Transverse colon (tissue), 4 donors: ENCODE measurements at regions not wholly inside any gene's neighbourhood (a gene's known extent, or its start where the extent isn't known, plus 50 kb on each side); places are given as distances from the start of the nearest gene placed in this dataset.

ENCODE experiments used
- DNase-seq: peaks from one replicate; pipeline ENCODE4 v3.0.0-alpha.2; 2019
- H3K27ac ChIP-seq, 4 donors: fragments of 200-600 bp; sonication (generic); 2 replicates each; pipeline ENCODE4 v1.5.1; 2016 to 2018; ENCODE audit warnings: inconsistent platforms in 4 of 4
- H3K27me3 ChIP-seq: fragments of 200-600 bp; sonication (generic); 2 replicates; pipeline ENCODE4 v1.5.1; 2017; ENCODE audit warnings: inconsistent platforms
- H3K36me3 ChIP-seq, 4 donors: fragments of 200-600 bp; sonication (generic); 2 replicates each; pipeline ENCODE4 v1.5.1; 2017 to 2019; ENCODE audit warnings: inconsistent platforms in 4 of 4
- H3K4me1 ChIP-seq, 4 donors: fragments of 200-600 bp; sonication (generic); 2 replicates each; pipeline ENCODE4 v1.5.1; 2017 to 2020; ENCODE audit warnings: inconsistent platforms in 4 of 4
- H3K4me3 ChIP-seq, 4 donors: fragments of 200-600 bp; sonication (generic); 1 replicate in 1 of 4; 2 replicates in 3 of 4; pipeline versions ENCODE4 v1.5.1 to v1.6.1; 2017 to 2019; ENCODE audit warnings: inconsistent platforms in 4 of 4
- H3K9me3 ChIP-seq, 2 donors: fragments of 200-600 bp; sonication (generic); 2 replicates each; pipeline ENCODE4 v1.5.1; 2017 to 2019; ENCODE audit warnings: inconsistent platforms in 2 of 2
- EP300 ChIP-seq: sonication (generic); formaldehyde crosslinking; IDR thresholded peaks from one replicate; pipeline ENCODE4 v1.6.1; 2017; ENCODE audit warnings: antibody characterized with exemption, low read depth
- POLR2A ChIP-seq: fragments of 450-650 bp; IDR thresholded peaks from one replicate; pipeline ENCODE4 v1.6.1; 2016; ENCODE audit warnings: antibody characterized with exemption, mild to moderate bottlenecking, moderate library complexity
- POLR2AphosphoS5 ChIP-seq, 3 donors: sonication (generic); formaldehyde crosslinking; IDR thresholded peaks; one replicate each; pipeline ENCODE4 v1.6.1; 2016; ENCODE audit warnings: antibody characterized with exemption in 3 of 3
- WGBS, 2 donors: methylation state at CpG; one replicate each; pipeline ENCODE4 v1.1.5; 2018; ENCODE audit warnings: low coverage in 1 of 2; 5-methylcytosine and 5-hydroxymethylcytosine counted together
- in situ Hi-C, 4 donors: fragments of 200-750 bp; cut with MboI; loops; one replicate each; pipeline versions ENCODE4 v1.15.0 to v1.15.1; 2017; ENCODE audit warnings: low sequenced_read_pairs in 3 of 4, low pct_ligation_motif_present in 1 of 4, low pct_unique_long_range_greater_than_20kb in 1 of 4
- intact Hi-C: fragments of 100-400 bp; cut with DNase I; formaldehyde crosslinking; loops from one replicate; pipeline ENCODE4 v1.15.1; 2023; ENCODE audit warnings: low total_unique reads
- TF ChIP-seq, protein P1 (sequence below), 5 experiments: fragments of 200-600 bp in 3 of 5; fragments of 450-650 bp in 2 of 5; sonication (generic) in 3 of 5; IDR thresholded peaks; 1 replicate in 2 of 5; 2 replicates in 3 of 5; pipeline ENCODE4 v1.5.1; 2016 to 2017; ENCODE audit warnings: antibody characterized with exemption in 5 of 5, inconsistent platforms in 3 of 5, mild to moderate bottlenecking in 2 of 5, moderate library complexity in 1 of 5

DNA sequence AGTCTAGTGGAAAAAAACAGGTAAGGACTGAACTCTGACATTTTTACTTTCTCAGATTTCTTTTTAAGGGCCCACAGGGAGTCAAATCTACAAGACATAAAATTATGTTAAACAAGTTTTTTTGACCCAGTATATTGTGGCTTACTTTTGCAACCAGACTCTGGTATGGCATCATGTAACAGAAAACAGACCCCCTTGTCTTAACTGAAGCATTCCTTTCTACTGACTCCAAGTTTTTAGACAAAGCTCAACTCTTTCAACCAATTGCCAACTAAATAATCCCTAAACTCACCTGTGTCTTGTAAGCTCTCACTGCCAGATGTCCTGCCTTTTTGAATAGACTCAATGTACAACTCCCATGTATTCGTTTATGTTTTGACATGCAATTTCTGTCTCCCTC lies 64.3 kb downstream of the FASLG start:
- TF ChIP-seq POLR2A, result no peak
- TF ChIP-seq EP300, result no peak
- TF ChIP-seq, protein P1, sequence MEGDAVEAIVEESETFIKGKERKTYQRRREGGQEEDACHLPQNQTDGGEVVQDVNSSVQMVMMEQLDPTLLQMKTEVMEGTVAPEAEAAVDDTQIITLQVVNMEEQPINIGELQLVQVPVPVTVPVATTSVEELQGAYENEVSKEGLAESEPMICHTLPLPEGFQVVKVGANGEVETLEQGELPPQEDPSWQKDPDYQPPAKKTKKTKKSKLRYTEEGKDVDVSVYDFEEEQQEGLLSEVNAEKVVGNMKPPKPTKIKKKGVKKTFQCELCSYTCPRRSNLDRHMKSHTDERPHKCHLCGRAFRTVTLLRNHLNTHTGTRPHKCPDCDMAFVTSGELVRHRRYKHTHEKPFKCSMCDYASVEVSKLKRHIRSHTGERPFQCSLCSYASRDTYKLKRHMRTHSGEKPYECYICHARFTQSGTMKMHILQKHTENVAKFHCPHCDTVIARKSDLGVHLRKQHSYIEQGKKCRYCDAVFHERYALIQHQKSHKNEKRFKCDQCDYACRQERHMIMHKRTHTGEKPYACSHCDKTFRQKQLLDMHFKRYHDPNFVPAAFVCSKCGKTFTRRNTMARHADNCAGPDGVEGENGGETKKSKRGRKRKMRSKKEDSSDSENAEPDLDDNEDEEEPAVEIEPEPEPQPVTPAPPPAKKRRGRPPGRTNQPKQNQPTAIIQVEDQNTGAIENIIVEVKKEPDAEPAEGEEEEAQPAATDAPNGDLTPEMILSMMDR (IDR thresholded peaks at IDR 0.05), result no peak
- Histone ChIP-seq H3K4me3 (no peak overlapping the region), H3K4me1 (no peaks in the 10 kb centered on the region), H3K36me3 (no peaks in the 10 kb centered on the region), H3K27me3 (no peaks in the 10 kb centered on the region), H3K9me3 (no peaks in the 10 kb centered on the region), H3K27ac (no peak overlapping the region)
- 67 to 86% methylated on average over 1 of the region's 1 CpG for WGBS, 2 donors
- DNase-seq, result no peak
- intact Hi-C loops (no loop called here), in situ Hi-C loops (loop anchor here (25.0 kb wide), 2 partner anchors 261 to 711 kb away; no protein-coding TSS in a partner anchor)

GRCh38 chr1:172724232-172724631 lies 65.3 kb downstream of the FASLG start:
- no peak overlapping the region for H3K4me3 ChIP-seq
- H3K9me3 ChIP-seq, result peaks cover 0 to 4% of the 10 kb centered on the region in 2 donors
- no peaks in the 10 kb centered on the region for H3K27me3 ChIP-seq
- H3K4me1 ChIP-seq, result no peaks in the 10 kb centered on the region
- H3K36me3 ChIP-seq, result no peaks in the 10 kb centered on the region
- H3K27ac ChIP-seq, result no peak overlapping the region
- no peak for DNase-seq
- in situ Hi-C loops (loop anchor here (25.0 kb wide), 2 partner anchors 262 to 712 kb away; no protein-coding TSS in a partner anchor), intact Hi-C loops (no loop called here)
- TF ChIP-seq POLR2AphosphoS5 (IDR thresholded peaks at IDR 0.05), result no peak

DNA sequence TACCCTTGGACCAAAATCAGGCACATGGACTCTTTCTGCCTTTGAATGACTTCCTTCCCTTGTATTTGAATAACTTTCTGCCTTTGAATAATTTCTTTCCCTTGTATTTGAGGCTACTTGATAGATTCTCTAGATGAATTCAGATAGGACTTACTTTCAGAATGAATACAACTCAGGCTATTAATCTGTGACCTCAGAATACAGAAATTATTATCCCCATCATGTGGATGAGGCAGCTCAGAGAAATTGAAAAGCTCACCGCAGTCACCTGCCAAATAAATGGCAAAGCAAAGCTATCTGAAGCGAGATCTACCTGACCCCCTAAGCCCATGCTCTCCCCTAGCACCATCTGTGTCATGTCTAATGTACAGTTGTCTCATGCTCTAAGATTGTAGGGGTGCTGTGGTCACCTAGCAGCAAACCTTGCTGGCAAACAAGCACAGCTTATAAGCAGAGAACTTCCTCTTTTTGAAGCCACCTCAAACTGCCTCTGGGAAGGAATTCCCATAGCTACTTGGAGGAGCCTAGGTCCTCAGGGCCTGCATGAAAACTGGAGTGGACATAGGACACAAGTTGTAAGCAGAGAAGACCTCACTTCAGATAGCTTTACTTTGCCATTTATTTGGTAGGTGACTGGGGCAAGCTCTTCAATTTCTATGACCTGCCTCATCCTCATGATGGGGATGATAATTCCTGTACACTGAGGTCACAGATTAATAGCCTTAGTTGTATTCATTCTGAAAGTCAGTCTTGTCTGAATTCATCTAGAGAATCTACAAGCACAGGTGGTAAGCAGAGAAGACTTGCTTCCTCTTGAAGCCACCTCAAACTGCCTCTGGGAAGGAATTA lies 66.1 kb downstream of the FASLG start:
- no peaks in the 10 kb centered on the region for H3K4me1 ChIP-seq
- H3K9me3 ChIP-seq, result peaks cover 0 to 6% of the 10 kb centered on the region in 2 donors
- H3K36me3 ChIP-seq, result no peaks in the 10 kb centered on the region
- DNase-seq, result no peak
- no peak overlapping the region for H3K27ac ChIP-seq
- 77% methylated on average over 2 of the region's 2 CpGs; no CpG with 5 or more reads in 1 of the 2 donors for WGBS, 2 donors
- in situ Hi-C loops (loop anchor here (25.0 kb wide), 4 partner anchors 263 to 1087 kb away; partner anchors contain the start of genes CENPL (in 2 of the 4) and DARS2 (in 2 of the 4)), intact Hi-C loops (no loop called here)
- no peak for TF ChIP-seq EP300
- TF ChIP-seq, protein P1 (IDR thresholded peaks at IDR 0.05), result no peak
- TF ChIP-seq POLR2AphosphoS5 (IDR thresholded peaks at IDR 0.05), result no peak
- no peak for TF ChIP-seq POLR2A
- H3K27me3 ChIP-seq, result no peaks in the 10 kb centered on the region
- no peak overlapping the region for H3K4me3 ChIP-seq

DNA sequence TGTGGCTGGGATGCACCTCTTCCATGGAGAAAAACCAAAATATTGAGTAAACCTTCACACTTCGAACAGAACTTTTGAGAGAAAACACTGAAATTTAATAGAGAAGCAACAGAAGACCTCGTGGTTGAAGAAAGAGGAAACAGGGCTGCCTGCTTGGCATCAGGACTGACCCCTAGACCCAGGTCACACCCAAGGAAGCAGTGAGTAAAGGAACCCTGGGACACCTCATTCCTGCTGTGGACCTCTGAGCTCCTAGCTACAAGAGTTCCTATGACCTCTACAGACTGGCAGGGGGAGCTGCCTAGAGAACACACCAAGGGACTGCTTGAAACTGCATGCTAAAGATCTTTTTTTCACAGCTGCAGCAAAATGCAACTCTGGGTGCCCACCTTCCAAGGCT lies 67.8 kb downstream of the FASLG start:
- 42 to 54% methylated on average over 2 of the region's 2 CpGs for whole genome bisulfite sequencing, 2 donors
- Histone ChIP-seq H3K9me3 (peaks cover 0 to 6% of the 10 kb centered on the region in 2 donors), H3K4me3 (no peak overlapping the region), H3K27me3 (no peaks in the 10 kb centered on the region), H3K36me3 (no peaks in the 10 kb centered on the region), H3K27ac (no peak overlapping the region), H3K4me1 (no peaks in the 10 kb centered on the region)
- no peak for DNase-seq
- intact Hi-C loops (no loop called here), in situ Hi-C loops (loop anchor here in 2 of 4 donors (25.0 kb wide), 2 partner anchors 686 to 1086 kb away; partner anchors contain the start of genes CENPL (in 2 of the 2) and DARS2 (in 2 of the 2))
- TF ChIP-seq POLR2A (no peak), EP300 (no peak), POLR2AphosphoS5 (IDR thresholded peaks at IDR 0.05) (no peak)
- TF ChIP-seq, protein P1 (IDR thresholded peaks at IDR 0.05), result no peak
